HepG2 (cell line): ENCODE measurements at regions not wholly inside any gene's neighbourhood (a gene's known extent, or its start where the extent isn't known, plus 50 kb on each side); places are given as distances from the start of the nearest gene placed in this dataset.

Source experiments
- FLYWCH1 ChIP-seq: sonication (generic); formaldehyde crosslinking; IDR thresholded peaks from 2 replicates; pipeline ENCODE4 v1.8.1; 2023; ENCODE audit warnings: mild to moderate bottlenecking, missing genetic modification reagents
- GABPA ChIP-seq, 2 experiments: IDR thresholded peaks; 2 replicates each; pipeline ENCODE4 v1.6.1; 2011 to 2016; ENCODE audit warnings: low read depth in 2 of 2, low read length in 1 of 2, missing biosample characterization in 1 of 2, missing genetic modification characterization in 1 of 2
- GTF3A ChIP-seq: sonication (generic); formaldehyde crosslinking; conservative IDR thresholded peaks from 2 replicates; pipeline ENCODE4 v1.4.0; 2020; ENCODE audit warnings: mild to moderate bottlenecking, missing genetic modification reagents
- HNRNPK ChIP-seq: fragments of 200-400 bp; formaldehyde crosslinking; IDR thresholded peaks from 2 replicates; pipeline ENCODE4 v1.6.1; 2018; ENCODE audit warnings: low read length, low read depth, moderate library complexity, mild to moderate bottlenecking; ENCODE audit not compliant: poor library complexity, severe bottlenecking
- HNRNPL ChIP-seq: fragments of 200-400 bp; formaldehyde crosslinking; IDR thresholded peaks from 2 replicates; pipeline ENCODE4 v1.6.1; 2017; ENCODE audit warnings: mild to moderate bottlenecking, low read depth, low read length
- KAT7 ChIP-seq: IDR thresholded peaks from 2 replicates; pipeline ENCODE4 v1.6.1; 2018; ENCODE audit warnings: borderline replicate concordance, missing compliant biosample characterization
- KDM5B ChIP-seq: sonication (generic); formaldehyde crosslinking; IDR thresholded peaks from 2 replicates; pipeline ENCODE4 v1.4.0; 2020; ENCODE audit warnings: missing genetic modification reagents, mild to moderate bottlenecking, borderline replicate concordance
- MXI1 ChIP-seq: IDR thresholded peaks from 3 replicates; pipeline ENCODE4 v1.6.1; 2012; ENCODE audit warnings: low read depth, low read length, inconsistent platforms, borderline replicate concordance
- NR1H2 ChIP-seq: sonication (generic); formaldehyde crosslinking; IDR thresholded peaks from 2 replicates; pipeline ENCODE4 v1.8.1; 2022; ENCODE audit warnings: low read depth, missing genetic modification reagents, borderline replicate concordance
- RFX1 ChIP-seq: fragments of 450-650 bp; IDR thresholded peaks from 2 replicates; pipeline ENCODE4 v1.6.1; 2017
- ZFP36L1 ChIP-seq: sonication (generic); formaldehyde crosslinking; IDR thresholded peaks from 2 replicates; pipeline ENCODE4 v1.8.0; 2022; ENCODE audit warnings: mild to moderate bottlenecking, missing genetic modification reagents, moderate library complexity
- ZNF543 ChIP-seq: sonication (generic); formaldehyde crosslinking; IDR thresholded peaks from 2 replicates; pipeline ENCODE4 v1.4.0; 2020; ENCODE audit warnings: mild to moderate bottlenecking, missing genetic modification reagents
- ZNF891 ChIP-seq: sonication (generic); formaldehyde crosslinking; IDR thresholded peaks from 2 replicates; pipeline ENCODE4 v1.5.0; 2020; ENCODE audit warnings: mild to moderate bottlenecking, missing genetic modification reagents
- TF ChIP-seq, protein P1 (sequence below): sonication (generic); formaldehyde crosslinking; IDR thresholded peaks from 2 replicates; pipeline ENCODE4 v1.9.0; 2022; ENCODE audit warnings: low read depth, missing genetic modification reagents
- TF ChIP-seq, protein P2 (sequence below): sonication (generic); formaldehyde crosslinking; IDR thresholded peaks from 2 replicates; pipeline ENCODE4 v1.4.0; 2020; ENCODE audit warnings: missing genetic modification reagents, borderline replicate concordance
- TF ChIP-seq, protein P3 (sequence below): IDR thresholded peaks from 2 replicates; pipeline ENCODE4 v1.6.1; 2016
- TF ChIP-seq, protein P4 (sequence below): sonication (generic); formaldehyde crosslinking; IDR thresholded peaks from 2 replicates; pipeline ENCODE4 v1.5.0; 2020; ENCODE audit warnings: mild to moderate bottlenecking, missing genetic modification reagents
- TF ChIP-seq, protein P5 (sequence below): sonication (generic); formaldehyde crosslinking; IDR thresholded peaks from 2 replicates; pipeline ENCODE4 v1.5.0; 2020; ENCODE audit warnings: missing genetic modification reagents, mild to moderate bottlenecking, borderline replicate concordance
- TF ChIP-seq, protein P6 (sequence below): sonication (generic); formaldehyde crosslinking; IDR thresholded peaks from 2 replicates; pipeline ENCODE4 v1.4.0; 2020; ENCODE audit warnings: missing genetic modification reagents

DNA sequence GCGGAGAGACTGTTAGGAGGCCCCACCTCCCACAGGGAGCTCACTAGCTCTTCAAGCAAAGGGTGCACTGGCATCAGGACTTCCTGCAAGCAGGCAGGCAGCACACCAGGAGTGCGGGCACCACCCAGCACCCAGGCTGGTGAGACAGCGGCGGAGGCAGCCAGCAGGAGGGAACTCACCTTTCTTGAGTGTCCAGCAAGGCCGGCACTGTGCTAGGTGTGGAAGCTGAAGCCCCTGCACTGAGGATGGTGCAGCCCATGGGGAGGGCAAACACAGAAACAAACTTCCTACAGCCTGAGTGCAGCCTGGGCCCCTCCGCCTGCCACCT is 100.7 kb upstream of the ID2 start (continued):
- TF ChIP-seq HNRNPK = no peak
- no peak for TF ChIP-seq KAT7 (CRISPR knock-in tag)
- TF ChIP-seq ZFP36L1 (CRISPR knock-in tag) = no peak
- TF ChIP-seq, protein P1, sequence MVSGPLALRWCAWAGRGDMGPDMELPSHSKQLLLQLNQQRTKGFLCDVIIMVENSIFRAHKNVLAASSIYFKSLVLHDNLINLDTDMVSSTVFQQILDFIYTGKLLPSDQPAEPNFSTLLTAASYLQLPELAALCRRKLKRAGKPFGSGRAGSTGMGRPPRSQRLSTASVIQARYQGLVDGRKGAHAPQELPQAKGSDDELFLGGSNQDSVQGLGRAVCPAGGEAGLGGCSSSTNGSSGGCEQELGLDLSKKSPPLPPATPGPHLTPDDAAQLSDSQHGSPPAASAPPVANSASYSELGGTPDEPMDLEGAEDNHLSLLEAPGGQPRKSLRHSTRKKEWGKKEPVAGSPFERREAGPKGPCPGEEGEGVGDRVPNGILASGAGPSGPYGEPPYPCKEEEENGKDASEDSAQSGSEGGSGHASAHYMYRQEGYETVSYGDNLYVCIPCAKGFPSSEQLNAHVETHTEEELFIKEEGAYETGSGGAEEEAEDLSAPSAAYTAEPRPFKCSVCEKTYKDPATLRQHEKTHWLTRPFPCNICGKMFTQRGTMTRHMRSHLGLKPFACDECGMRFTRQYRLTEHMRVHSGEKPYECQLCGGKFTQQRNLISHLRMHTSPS (CRISPR knock-in tag) = peak; percentile 37; the same call in 1 of the 2 replicates
- no peak for TF ChIP-seq RFX1
- no peak for TF ChIP-seq MXI1
- TF ChIP-seq, protein P2, sequence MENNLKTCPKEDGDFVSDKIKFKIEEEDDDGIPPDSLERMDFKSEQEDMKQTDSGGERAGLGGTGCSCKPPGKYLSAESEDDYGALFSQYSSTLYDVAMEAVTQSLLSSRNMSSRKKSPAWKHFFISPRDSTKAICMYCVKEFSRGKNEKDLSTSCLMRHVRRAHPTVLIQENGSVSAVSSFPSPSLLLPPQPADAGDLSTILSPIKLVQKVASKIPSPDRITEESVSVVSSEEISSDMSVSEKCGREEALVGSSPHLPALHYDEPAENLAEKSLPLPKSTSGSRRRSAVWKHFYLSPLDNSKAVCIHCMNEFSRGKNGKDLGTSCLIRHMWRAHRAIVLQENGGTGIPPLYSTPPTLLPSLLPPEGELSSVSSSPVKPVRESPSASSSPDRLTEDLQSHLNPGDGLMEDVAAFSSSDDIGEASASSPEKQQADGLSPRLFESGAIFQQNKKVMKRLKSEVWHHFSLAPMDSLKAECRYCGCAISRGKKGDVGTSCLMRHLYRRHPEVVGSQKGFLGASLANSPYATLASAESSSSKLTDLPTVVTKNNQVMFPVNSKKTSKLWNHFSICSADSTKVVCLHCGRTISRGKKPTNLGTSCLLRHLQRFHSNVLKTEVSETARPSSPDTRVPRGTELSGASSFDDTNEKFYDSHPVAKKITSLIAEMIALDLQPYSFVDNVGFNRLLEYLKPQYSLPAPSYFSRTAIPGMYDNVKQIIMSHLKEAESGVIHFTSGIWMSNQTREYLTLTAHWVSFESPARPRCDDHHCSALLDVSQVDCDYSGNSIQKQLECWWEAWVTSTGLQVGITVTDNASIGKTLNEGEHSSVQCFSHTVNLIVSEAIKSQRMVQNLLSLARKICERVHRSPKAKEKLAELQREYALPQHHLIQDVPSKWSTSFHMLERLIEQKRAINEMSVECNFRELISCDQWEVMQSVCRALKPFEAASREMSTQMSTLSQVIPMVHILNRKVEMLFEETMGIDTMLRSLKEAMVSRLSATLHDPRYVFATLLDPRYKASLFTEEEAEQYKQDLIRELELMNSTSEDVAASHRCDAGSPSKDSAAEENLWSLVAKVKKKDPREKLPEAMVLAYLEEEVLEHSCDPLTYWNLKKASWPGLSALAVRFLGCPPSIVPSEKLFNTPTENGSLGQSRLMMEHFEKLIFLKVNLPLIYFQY (CRISPR knock-in tag) = no peak
- TF ChIP-seq NR1H2 (CRISPR knock-in tag) = no peak
- no peak for TF ChIP-seq KDM5B
- TF ChIP-seq, protein P3, sequence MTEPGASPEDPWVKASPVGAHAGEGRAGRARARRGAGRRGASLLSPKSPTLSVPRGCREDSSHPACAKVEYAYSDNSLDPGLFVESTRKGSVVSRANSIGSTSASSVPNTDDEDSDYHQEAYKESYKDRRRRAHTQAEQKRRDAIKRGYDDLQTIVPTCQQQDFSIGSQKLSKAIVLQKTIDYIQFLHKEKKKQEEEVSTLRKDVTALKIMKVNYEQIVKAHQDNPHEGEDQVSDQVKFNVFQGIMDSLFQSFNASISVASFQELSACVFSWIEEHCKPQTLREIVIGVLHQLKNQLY (CRISPR knock-in tag) = no peak
- TF ChIP-seq ZNF891 (CRISPR knock-in tag) = no peak
- peak; percentile 65; the same call in 1 of the 2 replicates for TF ChIP-seq HNRNPL
- no peak for TF ChIP-seq GTF3A (CRISPR knock-in tag)
- no peak for TF ChIP-seq ZNF543 (CRISPR knock-in tag)
- TF ChIP-seq, protein P4, sequence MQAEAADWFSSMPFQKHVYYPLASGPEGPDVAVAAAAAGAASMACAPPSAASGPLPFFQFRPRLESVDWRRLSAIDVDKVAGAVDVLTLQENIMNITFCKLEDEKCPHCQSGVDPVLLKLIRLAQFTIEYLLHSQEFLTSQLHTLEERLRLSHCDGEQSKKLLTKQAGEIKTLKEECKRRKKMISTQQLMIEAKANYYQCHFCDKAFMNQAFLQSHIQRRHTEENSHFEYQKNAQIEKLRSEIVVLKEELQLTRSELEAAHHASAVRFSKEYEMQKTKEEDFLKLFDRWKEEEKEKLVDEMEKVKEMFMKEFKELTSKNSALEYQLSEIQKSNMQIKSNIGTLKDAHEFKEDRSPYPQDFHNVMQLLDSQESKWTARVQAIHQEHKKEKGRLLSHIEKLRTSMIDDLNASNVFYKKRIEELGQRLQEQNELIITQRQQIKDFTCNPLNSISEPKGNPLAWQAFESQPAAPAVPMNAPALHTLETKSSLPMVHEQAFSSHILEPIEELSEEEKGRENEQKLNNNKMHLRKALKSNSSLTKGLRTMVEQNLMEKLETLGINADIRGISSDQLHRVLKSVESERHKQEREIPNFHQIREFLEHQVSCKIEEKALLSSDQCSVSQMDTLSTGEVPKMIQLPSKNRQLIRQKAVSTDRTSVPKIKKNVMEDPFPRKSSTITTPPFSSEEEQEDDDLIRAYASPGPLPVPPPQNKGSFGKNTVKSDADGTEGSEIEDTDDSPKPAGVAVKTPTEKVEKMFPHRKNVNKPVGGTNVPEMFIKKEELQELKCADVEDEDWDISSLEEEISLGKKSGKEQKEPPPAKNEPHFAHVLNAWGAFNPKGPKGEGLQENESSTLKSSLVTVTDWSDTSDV = 0 out of 2 replicates have a peak, but pooled peaks have one; percentile 5
- TF ChIP-seq, protein P5, sequence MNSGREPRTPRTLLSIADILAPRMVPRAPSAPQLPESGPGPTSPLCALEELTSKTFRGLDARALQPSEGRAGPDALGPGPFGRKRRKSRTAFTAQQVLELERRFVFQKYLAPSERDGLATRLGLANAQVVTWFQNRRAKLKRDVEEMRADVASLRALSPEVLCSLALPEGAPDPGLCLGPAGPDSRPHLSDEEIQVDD (CRISPR knock-in tag) = no peak
- no peak for TF ChIP-seq FLYWCH1 (CRISPR knock-in tag)
- no peak for TF ChIP-seq GABPA (IDR thresholded peaks at IDR 0.05; ENCODE audit: low read depth, low read length)
- TF ChIP-seq GABPA (CRISPR knock-in tag; IDR thresholded peaks at IDR 0.05; ENCODE audit: low read depth) = no peak
- TF ChIP-seq, protein P6, sequence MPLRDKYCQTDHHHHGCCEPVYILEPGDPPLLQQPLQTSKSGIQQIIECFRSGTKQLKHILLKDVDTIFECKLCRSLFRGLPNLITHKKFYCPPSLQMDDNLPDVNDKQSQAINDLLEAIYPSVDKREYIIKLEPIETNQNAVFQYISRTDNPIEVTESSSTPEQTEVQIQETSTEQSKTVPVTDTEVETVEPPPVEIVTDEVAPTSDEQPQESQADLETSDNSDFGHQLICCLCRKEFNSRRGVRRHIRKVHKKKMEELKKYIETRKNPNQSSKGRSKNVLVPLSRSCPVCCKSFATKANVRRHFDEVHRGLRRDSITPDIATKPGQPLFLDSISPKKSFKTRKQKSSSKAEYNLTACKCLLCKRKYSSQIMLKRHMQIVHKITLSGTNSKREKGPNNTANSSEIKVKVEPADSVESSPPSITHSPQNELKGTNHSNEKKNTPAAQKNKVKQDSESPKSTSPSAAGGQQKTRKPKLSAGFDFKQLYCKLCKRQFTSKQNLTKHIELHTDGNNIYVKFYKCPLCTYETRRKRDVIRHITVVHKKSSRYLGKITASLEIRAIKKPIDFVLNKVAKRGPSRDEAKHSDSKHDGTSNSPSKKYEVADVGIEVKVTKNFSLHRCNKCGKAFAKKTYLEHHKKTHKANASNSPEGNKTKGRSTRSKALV = no peak
